ENCODE measurements at regions not wholly inside any gene's neighbourhood (a gene's known extent, or its start where the extent isn't known, plus 50 kb on each side); places are given as distances from the start of the nearest gene placed in this dataset.

DNA sequence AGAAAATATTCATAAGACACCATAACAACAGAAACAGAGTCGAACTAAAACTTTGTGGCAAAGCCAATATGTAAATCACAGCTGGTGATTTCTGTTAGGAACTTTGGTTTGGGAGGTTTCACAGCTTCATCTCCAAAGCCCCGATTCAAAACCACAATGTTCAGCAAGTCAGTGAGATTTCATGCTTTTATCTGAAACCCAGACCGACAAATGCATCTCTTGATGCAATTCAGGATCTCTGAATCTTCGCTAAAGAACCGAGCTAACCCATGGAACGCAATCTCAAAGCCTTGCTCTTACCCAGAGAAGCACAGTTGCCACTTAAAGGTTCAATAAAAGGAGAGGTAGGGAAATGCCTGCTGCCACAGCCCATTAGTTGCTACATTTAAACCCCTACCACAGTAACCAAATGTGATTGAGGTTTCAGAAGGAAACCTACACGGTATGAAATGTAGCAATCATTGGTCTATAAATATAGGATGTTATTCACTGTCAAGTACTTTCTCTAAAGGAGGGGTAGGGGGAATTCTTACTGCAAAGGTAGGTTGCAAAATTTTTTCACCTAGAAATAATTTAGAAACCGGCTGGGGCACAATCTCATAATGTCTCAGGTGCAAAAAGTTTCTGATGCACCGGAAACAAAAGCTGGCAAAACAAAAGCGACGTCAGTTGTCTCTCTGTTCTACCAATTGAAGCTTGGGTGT is 381.0 kb upstream of the ARID1B start:
- H3K4me3 ChIP-seq (ENCODE audit: low read depth, low read length), result no peak overlapping the region
- TF ChIP-seq, protein P1, sequence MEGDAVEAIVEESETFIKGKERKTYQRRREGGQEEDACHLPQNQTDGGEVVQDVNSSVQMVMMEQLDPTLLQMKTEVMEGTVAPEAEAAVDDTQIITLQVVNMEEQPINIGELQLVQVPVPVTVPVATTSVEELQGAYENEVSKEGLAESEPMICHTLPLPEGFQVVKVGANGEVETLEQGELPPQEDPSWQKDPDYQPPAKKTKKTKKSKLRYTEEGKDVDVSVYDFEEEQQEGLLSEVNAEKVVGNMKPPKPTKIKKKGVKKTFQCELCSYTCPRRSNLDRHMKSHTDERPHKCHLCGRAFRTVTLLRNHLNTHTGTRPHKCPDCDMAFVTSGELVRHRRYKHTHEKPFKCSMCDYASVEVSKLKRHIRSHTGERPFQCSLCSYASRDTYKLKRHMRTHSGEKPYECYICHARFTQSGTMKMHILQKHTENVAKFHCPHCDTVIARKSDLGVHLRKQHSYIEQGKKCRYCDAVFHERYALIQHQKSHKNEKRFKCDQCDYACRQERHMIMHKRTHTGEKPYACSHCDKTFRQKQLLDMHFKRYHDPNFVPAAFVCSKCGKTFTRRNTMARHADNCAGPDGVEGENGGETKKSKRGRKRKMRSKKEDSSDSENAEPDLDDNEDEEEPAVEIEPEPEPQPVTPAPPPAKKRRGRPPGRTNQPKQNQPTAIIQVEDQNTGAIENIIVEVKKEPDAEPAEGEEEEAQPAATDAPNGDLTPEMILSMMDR (IDR thresholded peaks at IDR 0.05; ENCODE audit: insufficient read depth, low read depth, low read length, missing control alignments), result no peak
- peak; percentile 90 for DNase-seq (ENCODE audit: low read depth)

DNA sequence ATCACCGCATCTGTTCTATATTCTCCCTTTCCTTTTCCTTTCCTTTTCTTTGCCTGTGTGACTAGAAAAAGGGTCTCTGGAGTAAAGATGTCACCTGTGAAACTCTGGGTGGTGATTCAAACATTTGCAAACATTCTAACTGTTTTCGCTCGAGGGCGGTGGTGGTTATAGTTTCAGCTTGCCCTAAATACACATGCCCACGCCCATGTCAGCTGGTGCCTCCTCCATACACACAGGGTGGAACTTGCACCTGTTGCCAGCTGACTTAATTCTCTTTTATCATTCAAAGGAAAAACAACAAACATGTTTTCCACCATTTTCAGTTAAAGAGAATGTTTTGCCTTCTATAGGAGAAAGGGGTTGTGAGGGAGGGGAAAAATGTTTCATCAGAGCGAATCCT is 381.9 kb upstream of the ARID1B start:
- peak; percentile 86 for DNase-seq (ENCODE audit: low read depth)
- TF ChIP-seq, protein P1 (IDR thresholded peaks at IDR 0.05; ENCODE audit: insufficient read depth, low read depth, low read length, missing control alignments), result no peak
- H3K4me3 ChIP-seq (ENCODE audit: low read depth, low read length), result no peak overlapping the region

DNA sequence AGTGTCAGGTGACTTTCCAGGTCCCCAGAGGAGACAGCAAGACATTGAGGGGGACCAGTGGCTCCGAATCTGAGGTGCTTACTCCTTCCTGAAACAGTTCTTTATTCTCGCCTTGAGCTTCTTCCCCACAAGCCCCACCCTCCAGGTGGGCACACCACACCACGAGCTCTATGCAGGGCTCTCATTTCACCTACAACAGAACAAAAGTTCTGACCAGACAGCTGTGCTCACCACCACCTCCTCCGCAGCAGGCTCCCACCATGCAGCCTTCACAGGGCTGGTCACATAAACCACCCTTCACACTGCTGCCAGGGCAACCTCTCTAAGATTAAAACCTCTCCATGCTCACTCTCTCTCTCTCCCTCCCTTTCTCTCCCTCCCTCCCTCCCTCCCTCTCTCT is 384.5 kb upstream of the ARID1B start:
- H3K4me3 ChIP-seq (ENCODE audit: low read depth, low read length), result no peak overlapping the region
- no peak for DNase-seq (ENCODE audit: low read depth)
- TF ChIP-seq, protein P1 (IDR thresholded peaks at IDR 0.05; ENCODE audit: insufficient read depth, low read depth, low read length, missing control alignments), result no peak

DNA sequence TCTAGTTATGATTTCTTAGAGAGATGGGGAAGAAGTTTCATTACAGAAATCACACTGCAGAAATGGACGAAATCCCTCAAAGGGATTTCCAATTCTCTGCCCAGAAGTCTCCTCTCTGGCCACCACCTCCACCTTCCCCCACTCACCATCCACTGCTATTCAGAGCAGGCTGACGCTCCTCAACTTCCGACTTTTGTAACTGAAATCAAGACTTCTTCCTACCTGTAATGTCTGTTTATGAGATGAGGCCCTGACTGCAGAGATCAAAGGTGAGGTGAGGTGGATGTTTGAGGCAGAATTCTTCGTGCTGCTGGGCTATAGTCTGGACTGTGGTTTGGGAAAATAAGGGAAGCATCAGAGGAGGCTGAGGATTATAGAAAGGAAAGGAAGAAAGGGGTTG is 385.2 kb upstream of the ARID1B start:
- TF ChIP-seq, protein P1 (IDR thresholded peaks at IDR 0.05; ENCODE audit: insufficient read depth, low read depth, low read length, missing control alignments), result no peak
- H3K4me3 ChIP-seq (ENCODE audit: low read depth, low read length), result no peak overlapping the region
- no peak for DNase-seq (ENCODE audit: low read depth)

DNA sequence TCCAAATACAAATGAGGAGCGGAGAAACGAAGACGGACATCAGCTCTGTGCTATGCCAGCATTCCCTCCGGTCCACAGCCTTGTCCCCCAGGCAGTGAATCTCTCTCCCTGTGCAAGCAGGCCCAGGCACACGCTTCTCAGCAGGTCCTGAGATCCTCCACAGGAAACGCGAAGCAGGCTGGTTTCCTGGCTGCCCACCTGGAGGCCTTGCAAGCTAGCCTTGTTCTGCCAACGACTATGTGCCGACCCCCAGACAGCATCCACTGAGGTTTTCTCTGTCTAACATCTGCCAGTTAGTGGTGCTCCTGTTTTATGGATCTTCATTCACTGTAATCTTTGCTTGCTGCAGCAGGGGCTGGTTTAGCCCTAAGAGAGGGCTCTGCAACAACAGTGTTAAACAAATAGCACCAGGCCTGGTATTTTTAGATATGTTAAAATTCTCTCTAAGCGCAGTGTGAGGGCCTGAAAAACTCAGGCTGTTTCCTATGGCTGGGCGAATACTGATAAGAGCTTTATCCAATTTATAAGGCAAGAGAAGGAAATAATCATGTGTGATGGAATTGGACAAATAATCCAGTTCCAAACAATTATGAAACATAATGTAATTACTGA is 386.0 kb upstream of the ARID1B start:
- DNase-seq (ENCODE audit: low read depth), result no peak
- TF ChIP-seq, protein P1 (IDR thresholded peaks at IDR 0.05; ENCODE audit: insufficient read depth, low read depth, low read length, missing control alignments), result no peak
- H3K4me3 ChIP-seq (ENCODE audit: low read depth, low read length), result no peak overlapping the region

DNA sequence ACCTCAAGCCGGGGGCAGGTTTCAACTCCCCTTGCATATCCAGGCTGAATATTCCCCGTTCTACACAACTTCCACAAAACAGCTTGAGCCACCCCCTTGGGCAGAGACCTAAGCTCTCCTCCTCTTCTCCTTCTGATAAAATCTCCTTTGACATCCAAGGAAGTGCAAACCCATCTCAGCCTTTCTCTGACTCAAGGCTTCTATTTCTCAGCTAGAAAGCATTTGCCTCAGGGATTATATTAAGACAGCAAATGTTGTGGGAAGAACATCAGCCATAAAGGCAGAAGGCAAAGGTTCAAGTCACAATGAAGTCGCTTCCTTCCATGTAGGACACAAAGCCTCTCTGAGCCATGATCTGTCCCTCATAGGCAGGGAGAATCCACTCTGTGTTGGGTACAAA is 386.6 kb upstream of the ARID1B start:
- DNase-seq (ENCODE audit: low read depth), result no peak
- no peak overlapping the region for H3K4me3 ChIP-seq (ENCODE audit: low read depth, low read length)
- TF ChIP-seq, protein P1 (IDR thresholded peaks at IDR 0.05; ENCODE audit: insufficient read depth, low read depth, low read length, missing control alignments), result no peak

DNA sequence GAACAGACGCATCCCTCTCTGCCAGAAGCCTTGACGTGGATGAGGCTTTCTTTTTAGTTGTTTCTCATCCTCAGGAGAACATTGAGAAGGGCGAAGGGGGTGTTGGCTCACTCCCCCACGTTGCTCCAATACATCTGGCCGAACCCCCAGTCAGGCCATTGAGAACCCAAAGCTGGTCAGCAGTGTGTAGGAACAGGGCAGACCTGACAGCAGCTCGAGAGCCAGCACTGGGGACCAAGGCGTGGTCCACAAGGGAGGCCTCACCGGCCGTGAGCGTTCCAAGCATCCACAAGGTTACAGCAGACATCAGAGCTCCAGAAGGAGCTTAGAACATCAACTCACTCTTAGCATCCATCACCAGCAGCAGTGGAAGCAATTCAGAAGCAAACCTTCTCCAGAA is 387.9 kb upstream of the ARID1B start:
- no peak for DNase-seq (ENCODE audit: low read depth)
- no peak overlapping the region for H3K4me3 ChIP-seq (ENCODE audit: low read depth, low read length)
- TF ChIP-seq, protein P1 (IDR thresholded peaks at IDR 0.05; ENCODE audit: insufficient read depth, low read depth, low read length, missing control alignments), result no peak
